K562 (cell line): ENCODE measurements at regions not wholly inside any gene's neighbourhood (a gene's known extent, or its start where the extent isn't known, plus 50 kb on each side); places are given as distances from the start of the nearest gene placed in this dataset.

Source experiments
- ATAC-seq: fragments of 200-7000 bp; cut with Tn5 transposase; 3 replicates; pipeline ENCODE4 v1.9.1; 2020; ENCODE audit warnings: moderate library complexity
- BruUV-seq: library from RNA; stranded (reverse); fragments of 400-500 nt; replicated peaks from 2 replicates; lab custom pipeline; 2021; lab: Mats Ljungman, UMichigan
- CTCF ChIA-PET: fragments of 300-600 bp; formaldehyde crosslinking; extraction: SDS; loops from one replicate; lab custom pipeline; 2021; ENCODE audit warnings: low intra/inter-chr PET ratio; lab: Yijun Ruan, JAX
- POLR2A ChIA-PET: fragments of 300-600, 350-650 bp; sonication (Branson Sonifier 250); formaldehyde crosslinking; extraction: SDS; loops from one replicate; lab custom pipeline; 2021; ENCODE audit warnings: antibody characterized with exemption, inconsistent platforms; lab: Yijun Ruan, JAX
- DNase-seq, 4 experiments: peaks; one replicate each; pipeline versions ENCODE4 v3.0.0 to v3.0.0-alpha.2; 2011 to 2018; ENCODE audit warnings: low spot score in 3 of 4, mixed read lengths in 3 of 4; ENCODE audit errors: extremely low read depth in 1 of 4
- FAIRE-seq: peaks from 2 replicates; lab custom pipeline; 2011; peaks lifted over from hg19 to GRCh38; lab: Jason Lieb, UNC
- H2AFZ ChIP-seq: 2 replicates; pipeline ENCODE4 v1.6.0; 2011; ENCODE audit warnings: low read depth, low read length, control low read depth, inconsistent platforms
- H3K27ac ChIP-seq: fragments of 200-600 bp; 3 replicates; pipeline ENCODE4 v1.8.0; 2011; ENCODE audit warnings: low read depth, mild to moderate bottlenecking, control low read depth, inconsistent platforms, low read length, moderate library complexity, mixed read lengths; ENCODE audit errors: extremely low read depth
- H3K27me3 ChIP-seq, 2 experiments: fragments of 300-600 bp in 1 of 2; 2 replicates in 1 of 2; 3 replicates in 1 of 2; pipeline versions ENCODE4 v1.6.0 to v1.8.0; 2011; ENCODE audit warnings: inconsistent platforms in 2 of 2, low read length in 2 of 2, mild to moderate bottlenecking in 1 of 2, mixed read lengths in 1 of 2, moderate library complexity in 1 of 2; ENCODE audit not compliant: control insufficient read depth in 2 of 2, insufficient read depth in 2 of 2
- H3K36me3 ChIP-seq: fragments of 300-600 bp; 3 replicates; pipeline ENCODE4 v1.8.0; 2011; ENCODE audit warnings: mild to moderate bottlenecking, low read length, inconsistent platforms; ENCODE audit not compliant: control insufficient read depth, insufficient read depth
- H3K4me1 ChIP-seq, 2 experiments: fragments of 200-600 bp in 1 of 2; replicated peaks in 1 of 2; 2 replicates in 1 of 2; 3 replicates in 1 of 2; pipeline versions ENCODE4 v1.5.1 to v1.8.0; 2011; ENCODE audit warnings: inconsistent platforms in 2 of 2, low read length in 2 of 2, mild to moderate bottlenecking in 1 of 2, mixed read lengths in 1 of 2, moderate library complexity in 1 of 2; ENCODE audit not compliant: control insufficient read depth in 2 of 2, insufficient read depth in 2 of 2
- H3K4me2 ChIP-seq: 2 replicates; pipeline ENCODE4 v1.6.1; 2011; ENCODE audit warnings: low read length, control low read depth, inconsistent platforms, mixed read lengths; ENCODE audit not compliant: insufficient read depth
- H3K4me3 ChIP-seq: fragments of 200-600 bp; sonication (generic), shearing (Covaris generic); 2 replicates; pipeline ENCODE4 v1.5.1; 2016; ENCODE audit warnings: control low read depth, inconsistent platforms
- H3K79me2 ChIP-seq: fragments of 200-600 bp; 3 replicates; pipeline ENCODE4 v1.8.0; 2011; ENCODE audit warnings: low read length, inconsistent platforms; ENCODE audit not compliant: control insufficient read depth, insufficient read depth
- H3K9ac ChIP-seq, 2 experiments: 2 replicates each; pipeline versions ENCODE4 v1.6.0 to v1.6.1; 2011; ENCODE audit warnings: low read depth in 2 of 2, low read length in 2 of 2, control low read depth in 1 of 2, inconsistent platforms in 1 of 2, mild to moderate bottlenecking in 1 of 2, mixed read lengths in 1 of 2; ENCODE audit not compliant: insufficient read depth in 1 of 2
- H3K9me1 ChIP-seq: one replicate; pipeline ENCODE4 v1.6.0; 2011; ENCODE audit warnings: inconsistent platforms, mild to moderate bottlenecking, low read length, moderate library complexity; ENCODE audit not compliant: control insufficient read depth, insufficient read depth
- H3K9me3 ChIP-seq: replicated peaks from 2 replicates; pipeline ENCODE4 v1.5.1; 2011; ENCODE audit warnings: low read depth, low read length, inconsistent platforms; ENCODE audit not compliant: control insufficient read depth, insufficient read depth
- H4K20me1 ChIP-seq: replicated peaks from 2 replicates; pipeline ENCODE4 v1.6.1; 2011; ENCODE audit warnings: low read length, inconsistent platforms, mixed read lengths; ENCODE audit not compliant: control insufficient read depth, insufficient read depth
- E4F1 ChIP-seq: fragments of 250-450 bp; sonication (Bioruptor Pico); IDR thresholded peaks from 2 replicates; pipeline ENCODE4 v1.5.0; 2021; ENCODE audit warnings: mild to moderate bottlenecking, borderline replicate concordance
- NCOA6 ChIP-seq: fragments of 450-650 bp; IDR thresholded peaks from 2 replicates; pipeline ENCODE4 v1.6.1; 2017; ENCODE audit warnings: mild to moderate bottlenecking
- SAFB2 ChIP-seq: fragments of 200-400 bp; formaldehyde crosslinking; IDR thresholded peaks from 2 replicates; pipeline ENCODE4 v1.6.1; 2018; ENCODE audit warnings: borderline replicate concordance, low read length, low read depth, moderate library complexity; ENCODE audit not compliant: severe bottlenecking
- ZFP30 ChIP-seq: fragments of 250-450 bp; sonication (Bioruptor Pico); IDR thresholded peaks from 2 replicates; pipeline ENCODE4 v1.8.0; 2022; ENCODE audit warnings: moderate library complexity, mild to moderate bottlenecking, inconsistent platforms, borderline replicate concordance
- ZNF512 ChIP-seq: IDR thresholded peaks from 2 replicates; pipeline ENCODE4 v1.6.1; 2016; ENCODE audit warnings: missing genetic modification characterization, missing compliant biosample characterization
- in situ Hi-C: fragments of 300-500 bp; cut with MboI; formaldehyde crosslinking; loops from 4 replicates; pipeline ENCODE4 v1.15.0; 2018; ENCODE audit warnings: inconsistent platforms, mixed read lengths
- intact Hi-C: fragments of 100-400 bp; cut with micrococcal nuclease; formaldehyde crosslinking; loops from 2 replicates; pipeline ENCODE4 v1.14.2; 2022

- TF ChIP-seq SAFB2 (no peak), E4F1 (CRISPR knock-in tag) (no peak), ZNF512 (tag) (no peak)
- TF ChIP-seq, all 486 proteins: peak for 0
These were observed 77.0 kb upstream of the CNTN6 start (continued) for GRCh38 chr3:1015826-1016225.

- CTCF ChIA-PET = no interaction called here
- Histone ChIP-seq H3K36me3 (no peaks in the 10 kb centered on the region), H3K9ac (no peak overlapping the region), H3K9me1 (no peaks in the 10 kb centered on the region), H3K4me1 (no peaks in the 10 kb centered on the region), H3K4me2 (no peak overlapping the region), H4K20me1 (no peaks in the 10 kb centered on the region), H3K9me3 (no peaks in the 10 kb centered on the region; the same call in 1 of the 2 replicates), H3K79me2 (no peaks in the 10 kb centered on the region), H3K4me3 (no peak overlapping the region), H3K27me3 (no peaks in the 10 kb centered on the region), H2AFZ (no peak overlapping the region), H3K27ac (no peak overlapping the region)
- POLR2A ChIA-PET = no interaction called here
- no TSS peak for BruUV-seq
- intact Hi-C loops = no loop called here
- in situ Hi-C loops = no loop called here
- TF ChIP-seq ZFP30 (CRISPR knock-in tag) (no peak), NCOA6 (no peak)
- DNase-seq = no peak
- no peak for ATAC-seq
- FAIRE-seq = no peak
These were observed 75.0 kb upstream of the CNTN6 start for GRCh38 chr3:1017870-1018269.
